GM12873 (cell line): ENCODE measurements at regions not wholly inside any gene's neighbourhood (a gene's known extent, or its start where the extent isn't known, plus 50 kb on each side); places are given as distances from the start of the nearest gene placed in this dataset.

Source experiments
- CTCF ChIP-seq: IDR thresholded peaks from 2 replicates; pipeline ENCODE4 v1.5.1; 2012; ENCODE audit warnings: low read depth, mild to moderate bottlenecking, moderate library complexity, low read length, control low read depth; ENCODE audit not compliant: insufficient read depth; ENCODE audit errors: missing control alignments

- TF ChIP-seq CTCF: no peak
These were observed 85.0 kb upstream of the PAX2 start for GRCh38 chr10:100660365-100660764.

GRCh38 chr10:100660945-100661344, 84.4 kb upstream of the PAX2 start:
- no peak for TF ChIP-seq CTCF

GRCh38 chr10:100661520-100661919, 83.9 kb upstream of the PAX2 start:
- TF ChIP-seq CTCF: no peak

- TF ChIP-seq CTCF: no peak
These were observed 83.3 kb upstream of the PAX2 start for GRCh38 chr10:100662067-100662466.

- no peak for TF ChIP-seq CTCF
These were observed 80.8 kb upstream of the PAX2 start for GRCh38 chr10:100664316-100665149.

- no peak for TF ChIP-seq CTCF
These were observed 75.8 kb upstream of the PAX2 start for GRCh38 chr10:100669616-100670015.

- no peak for TF ChIP-seq CTCF
These were observed 75.0 kb upstream of the PAX2 start for GRCh38 chr10:100670368-100670767.
